ENCODE measurements at regions not wholly inside any gene's neighbourhood (a gene's known extent, or its start where the extent isn't known, plus 50 kb on each side); places are given as distances from the start of the nearest gene placed in this dataset.

- no peak for TF ChIP-seq EZH2 (IDR thresholded peaks at IDR 0.05)
- no peak for TF ChIP-seq CTCF (IDR thresholded peaks at IDR 0.05)
- no peak for TF ChIP-seq EZH2phosphoT487 (IDR thresholded peaks at IDR 0.05)
Observed at GRCh38 chr3:106715286-106715685, 662.0 kb upstream of the CCDC54 start.

All from neural progenitor cell (in vitro differentiated cells).